GM12864 (cell line): ENCODE measurements at regions not wholly inside any gene's neighbourhood (a gene's known extent, or its start where the extent isn't known, plus 50 kb on each side); places are given as distances from the start of the nearest gene placed in this dataset.
A peak's percentile ranks its signal among the peaks of the same experiment; 100 is the strongest.

Experiments
- DNase-seq: peaks from one replicate; pipeline ENCODE4 v3.0.0-alpha.2; 2011; ENCODE audit warnings: low read depth
- H3K4me3 ChIP-seq: 2 replicates; pipeline ENCODE4 v1.5.1; 2011; ENCODE audit warnings: mild to moderate bottlenecking, low read depth, low read length, control low read depth
- TF ChIP-seq, protein P1 (sequence below): IDR thresholded peaks from 2 replicates; pipeline ENCODE4 v1.5.1; 2011; ENCODE audit warnings: low read depth, mild to moderate bottlenecking, moderate library complexity, low read length, control low read depth, inconsistent platforms; ENCODE audit errors: missing control alignments

DNA sequence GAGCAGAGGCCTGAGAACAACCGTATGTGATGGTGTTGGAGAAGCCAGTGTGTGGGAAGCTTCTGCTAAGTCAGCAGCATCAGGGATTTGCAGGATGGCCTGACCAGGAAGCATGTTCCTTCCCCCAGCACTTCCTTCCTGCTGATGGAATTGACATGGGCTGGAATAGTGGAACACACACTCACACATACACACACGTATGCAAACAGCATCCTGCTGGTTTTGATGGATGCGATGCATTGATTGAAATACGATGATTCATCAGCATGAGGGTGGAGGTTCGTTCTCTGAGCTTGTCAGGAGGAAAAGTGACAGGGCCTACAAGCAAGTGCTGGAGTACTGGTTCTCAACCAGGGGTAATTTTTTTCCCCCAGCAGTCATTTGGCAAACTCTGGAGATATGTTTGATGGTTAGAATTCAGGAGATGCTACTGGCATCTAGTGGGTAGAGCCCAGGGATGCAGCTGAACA is 229.1 kb downstream of the NFATC2 start:
- DNase-seq: no peak
- H3K4me3 ChIP-seq: no peak overlapping the region
- TF ChIP-seq, protein P1, sequence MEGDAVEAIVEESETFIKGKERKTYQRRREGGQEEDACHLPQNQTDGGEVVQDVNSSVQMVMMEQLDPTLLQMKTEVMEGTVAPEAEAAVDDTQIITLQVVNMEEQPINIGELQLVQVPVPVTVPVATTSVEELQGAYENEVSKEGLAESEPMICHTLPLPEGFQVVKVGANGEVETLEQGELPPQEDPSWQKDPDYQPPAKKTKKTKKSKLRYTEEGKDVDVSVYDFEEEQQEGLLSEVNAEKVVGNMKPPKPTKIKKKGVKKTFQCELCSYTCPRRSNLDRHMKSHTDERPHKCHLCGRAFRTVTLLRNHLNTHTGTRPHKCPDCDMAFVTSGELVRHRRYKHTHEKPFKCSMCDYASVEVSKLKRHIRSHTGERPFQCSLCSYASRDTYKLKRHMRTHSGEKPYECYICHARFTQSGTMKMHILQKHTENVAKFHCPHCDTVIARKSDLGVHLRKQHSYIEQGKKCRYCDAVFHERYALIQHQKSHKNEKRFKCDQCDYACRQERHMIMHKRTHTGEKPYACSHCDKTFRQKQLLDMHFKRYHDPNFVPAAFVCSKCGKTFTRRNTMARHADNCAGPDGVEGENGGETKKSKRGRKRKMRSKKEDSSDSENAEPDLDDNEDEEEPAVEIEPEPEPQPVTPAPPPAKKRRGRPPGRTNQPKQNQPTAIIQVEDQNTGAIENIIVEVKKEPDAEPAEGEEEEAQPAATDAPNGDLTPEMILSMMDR: no peak

DNA sequence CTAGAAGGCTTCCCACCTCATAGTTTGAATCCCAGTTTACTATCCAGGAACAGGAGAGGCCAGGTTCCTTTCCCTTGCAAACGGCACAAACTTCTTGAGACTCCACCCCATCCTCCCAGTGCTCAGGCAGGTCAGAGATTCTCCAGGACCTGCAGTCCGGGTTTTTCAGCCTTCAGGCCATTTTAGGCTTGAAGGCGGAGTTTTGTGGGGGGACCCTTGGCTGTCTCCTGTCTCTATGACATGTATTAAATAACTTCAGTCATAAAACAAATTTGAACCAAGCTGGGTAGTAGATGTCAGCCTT is 230.1 kb downstream of the NFATC2 start:
- no peak overlapping the region for H3K4me3 ChIP-seq
- TF ChIP-seq, protein P1: no peak
- no peak for DNase-seq

DNA sequence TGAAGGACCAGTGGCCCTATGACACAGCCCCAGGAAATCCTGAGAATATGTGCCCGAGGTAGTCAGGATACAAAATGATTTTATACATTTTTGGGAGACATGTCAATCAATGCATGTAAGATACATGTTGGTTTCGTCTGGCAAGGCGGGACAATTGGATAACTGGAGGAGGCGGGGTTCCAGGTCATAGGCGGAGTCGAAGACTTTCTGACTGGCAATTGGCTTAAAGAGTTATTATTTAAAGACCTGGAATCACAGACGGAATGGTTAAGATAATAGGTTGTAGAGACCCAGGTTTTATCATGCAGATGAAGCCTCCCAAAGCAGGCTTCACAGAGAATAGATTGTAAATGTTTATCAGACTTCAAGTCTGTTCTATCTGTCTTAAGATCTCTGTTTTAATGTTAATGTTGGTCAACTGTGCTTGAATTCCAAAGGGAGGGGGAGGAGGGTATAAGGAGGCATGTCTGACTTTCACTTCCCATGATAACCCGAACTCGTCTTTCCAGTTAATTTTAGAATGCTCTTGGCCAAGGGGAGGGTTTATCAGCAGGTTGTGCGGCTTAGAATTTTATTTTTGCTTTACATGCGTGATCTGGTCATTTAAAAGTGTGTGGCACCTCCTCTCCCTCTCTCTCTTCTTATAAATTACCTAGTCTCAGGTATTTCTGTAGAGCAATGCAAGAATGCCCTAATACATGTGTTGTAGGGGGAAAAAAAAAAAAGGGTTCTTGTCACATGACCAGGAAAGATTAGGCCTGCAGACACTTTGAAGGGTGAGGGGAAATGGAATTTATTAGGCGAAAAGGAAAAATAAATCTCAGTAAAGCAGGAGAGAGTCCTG is 230.7 kb downstream of the NFATC2 start:
- TF ChIP-seq, protein P1: no peak
- no peak overlapping the region for H3K4me3 ChIP-seq
- DNase-seq: no peak

DNA sequence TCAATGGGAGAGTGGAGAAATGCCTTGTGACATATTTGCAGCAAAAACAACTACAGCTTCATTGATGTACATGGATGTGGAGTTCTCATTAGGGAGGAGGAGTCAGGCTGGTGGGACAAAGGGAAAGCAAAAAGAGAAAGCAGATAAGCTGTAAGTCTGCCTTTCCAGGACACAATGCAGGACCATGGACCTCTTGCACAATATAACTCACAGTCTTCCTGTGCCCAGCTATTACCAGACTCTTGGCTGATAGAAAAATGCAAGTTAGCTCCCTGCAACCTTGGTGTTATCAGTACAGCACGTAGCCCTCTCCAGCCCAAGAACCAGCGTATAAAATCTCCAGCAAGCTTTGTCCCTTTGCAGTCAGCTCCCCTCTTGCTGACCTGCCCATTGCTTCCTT is 232.3 kb downstream of the NFATC2 start:
- DNase-seq: no peak
- no peak overlapping the region for H3K4me3 ChIP-seq
- TF ChIP-seq, protein P1: no peak

DNA sequence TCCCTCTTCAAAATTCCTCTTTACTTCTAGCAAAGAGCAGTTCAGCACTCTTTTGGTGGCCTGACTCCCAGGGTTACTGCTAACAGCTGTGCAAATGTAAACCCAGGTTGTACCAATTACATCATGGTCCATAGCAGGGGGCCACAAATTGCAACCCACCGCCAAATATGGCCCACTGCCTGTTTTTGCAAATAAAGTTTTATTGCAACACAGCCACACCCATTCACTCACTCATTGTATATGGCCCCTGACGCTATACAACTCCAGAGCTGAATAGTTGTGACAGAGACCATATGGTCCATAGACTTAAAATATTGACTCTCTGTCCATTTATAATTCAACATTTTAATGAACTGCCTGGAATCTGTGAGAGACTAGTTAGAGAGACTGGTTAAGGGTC is 233.4 kb downstream of the NFATC2 start:
- DNase-seq: no peak
- TF ChIP-seq, protein P1: no peak
- H3K4me3 ChIP-seq: no peak overlapping the region

DNA sequence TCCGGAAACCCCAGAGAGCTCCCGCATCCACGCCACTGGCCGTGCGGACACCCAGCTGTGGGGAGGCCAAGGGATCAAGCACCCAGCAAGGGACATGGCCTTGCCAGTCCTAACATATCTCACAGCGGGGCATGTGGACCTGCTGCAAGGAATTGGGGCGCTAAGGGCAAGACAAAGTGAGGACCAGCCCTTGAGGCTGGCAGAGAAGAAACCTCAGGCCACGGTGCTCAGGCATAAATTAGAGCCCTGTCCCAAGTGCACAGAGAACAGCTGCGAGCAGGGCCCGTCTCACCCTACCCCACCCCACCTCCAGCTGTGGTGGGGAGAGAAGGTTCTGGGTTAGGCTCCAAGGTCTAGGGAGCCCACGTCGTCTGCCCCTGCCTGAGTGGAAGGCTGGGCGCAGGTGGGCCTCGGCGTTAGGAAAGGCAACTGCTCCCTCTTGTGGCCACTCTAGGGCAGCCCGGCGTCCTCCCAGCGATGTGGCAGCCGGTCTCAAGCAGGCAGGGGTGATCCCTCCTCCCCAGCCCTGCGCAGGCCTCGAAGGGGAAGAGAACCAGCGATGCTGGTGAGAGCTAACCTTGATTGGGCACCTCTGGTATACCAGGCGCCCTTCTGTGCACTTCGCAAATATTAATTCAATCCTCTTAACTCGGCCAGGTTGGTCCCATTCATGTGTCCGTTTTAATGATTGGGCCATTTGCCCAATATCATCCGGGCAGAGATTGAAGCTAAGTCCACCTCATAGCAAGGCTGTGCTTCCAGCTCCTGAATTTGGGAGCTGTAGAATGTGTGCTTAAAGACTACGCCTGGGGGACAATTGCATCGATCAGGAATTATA is 235.8 kb downstream of the NFATC2 start:
- DNase-seq: peak; percentile 5
- TF ChIP-seq, protein P1: peak; percentile 93
- no peak overlapping the region for H3K4me3 ChIP-seq
